ENCODE measurements at regions not wholly inside any gene's neighbourhood (a gene's known extent, or its start where the extent isn't known, plus 50 kb on each side); places are given as distances from the start of the nearest gene placed in this dataset.

DNA sequence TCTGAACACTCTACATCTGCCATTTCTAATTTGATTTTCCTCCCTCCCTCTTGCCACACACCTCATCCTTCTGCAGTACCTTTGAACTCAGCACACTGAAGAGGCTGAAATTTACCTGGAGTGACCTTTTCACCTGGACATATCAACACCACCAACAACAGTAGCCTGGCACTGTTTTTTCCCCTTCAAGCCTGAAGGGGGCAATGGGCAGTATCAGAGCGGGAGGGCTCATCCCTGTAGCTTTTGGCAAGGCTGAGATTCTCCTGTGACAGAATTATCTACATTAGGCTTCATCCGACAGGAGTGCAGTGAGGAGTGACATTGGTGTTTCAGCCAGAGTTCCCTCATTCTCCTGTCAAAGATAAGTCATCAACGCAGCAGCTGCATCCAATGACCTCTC lies 312.8 kb upstream of the SPTLC3 start:
- TF ChIP-seq, protein P1, sequence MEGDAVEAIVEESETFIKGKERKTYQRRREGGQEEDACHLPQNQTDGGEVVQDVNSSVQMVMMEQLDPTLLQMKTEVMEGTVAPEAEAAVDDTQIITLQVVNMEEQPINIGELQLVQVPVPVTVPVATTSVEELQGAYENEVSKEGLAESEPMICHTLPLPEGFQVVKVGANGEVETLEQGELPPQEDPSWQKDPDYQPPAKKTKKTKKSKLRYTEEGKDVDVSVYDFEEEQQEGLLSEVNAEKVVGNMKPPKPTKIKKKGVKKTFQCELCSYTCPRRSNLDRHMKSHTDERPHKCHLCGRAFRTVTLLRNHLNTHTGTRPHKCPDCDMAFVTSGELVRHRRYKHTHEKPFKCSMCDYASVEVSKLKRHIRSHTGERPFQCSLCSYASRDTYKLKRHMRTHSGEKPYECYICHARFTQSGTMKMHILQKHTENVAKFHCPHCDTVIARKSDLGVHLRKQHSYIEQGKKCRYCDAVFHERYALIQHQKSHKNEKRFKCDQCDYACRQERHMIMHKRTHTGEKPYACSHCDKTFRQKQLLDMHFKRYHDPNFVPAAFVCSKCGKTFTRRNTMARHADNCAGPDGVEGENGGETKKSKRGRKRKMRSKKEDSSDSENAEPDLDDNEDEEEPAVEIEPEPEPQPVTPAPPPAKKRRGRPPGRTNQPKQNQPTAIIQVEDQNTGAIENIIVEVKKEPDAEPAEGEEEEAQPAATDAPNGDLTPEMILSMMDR (IDR thresholded peaks at IDR 0.05; ENCODE audit: insufficient read depth, low read length, poor library complexity, severe bottlenecking) = no peak
- no peak for TF ChIP-seq EZH2phosphoT487 (conservative IDR thresholded peaks at IDR 0.05; ENCODE audit: low read length)
